HCT116 (cell line): ENCODE measurements at regions not wholly inside any gene's neighbourhood (a gene's known extent, or its start where the extent isn't known, plus 50 kb on each side); places are given as distances from the start of the nearest gene placed in this dataset.

ENCODE experiments used
- ATAC-seq: fragments of 200-7000 bp; cut with Tn5 transposase; 2 replicates; pipeline ENCODE4 v1.9.1; 2020; ENCODE audit warnings: mild to moderate bottlenecking, moderate library complexity
- BruUV-seq: library from RNA; stranded (reverse); fragments of 400-500 nt; replicated peaks from 2 replicates; lab custom pipeline; 2021; lab: Mats Ljungman, UMichigan
- CTCF ChIA-PET: fragments of 300-600 bp; sonication (Branson Sonifier 250); formaldehyde crosslinking; loops from one replicate; lab custom pipeline; 2021; ENCODE audit warnings: antibody characterized with exemption; lab: Charles Lee
- POLR2A ChIA-PET: fragments of 300-600, 350-600 bp; sonication (Branson Sonifier 250); formaldehyde crosslinking; loops from one replicate; lab custom pipeline; 2021; ENCODE audit warnings: antibody characterized with exemption; lab: Charles Lee
- RAD21 ChIA-PET, 2 experiments: fragments of 300-600 bp; sonication (Branson Sonifier 250); formaldehyde crosslinking; loops; one replicate each; lab custom pipeline; 2023; ENCODE audit warnings: low total read pairs in 2 of 2; ENCODE audit not compliant: uncharacterized antibody in 2 of 2, unreplicated experiment in 2 of 2, low non-redundant PET in 1 of 2; lab: Charles Lee
- DNase-seq: peaks from one replicate; pipeline ENCODE4 v3.0.0-alpha.2; 2010; ENCODE audit warnings: low read depth, low spot score
- H2AFZ ChIP-seq: fragments of 200-600 bp; shearing (Covaris generic), sonication (generic); 2 replicates; pipeline ENCODE4 v1.6.1; 2017; ENCODE audit warnings: low read depth, mixed run types, mixed read lengths, antibody characterized with exemption, low read length; ENCODE audit not compliant: poor library complexity, severe bottlenecking
- H3K27ac ChIP-seq: 2 replicates; pipeline ENCODE4 v1.5.1; 2012; ENCODE audit warnings: low read depth, low read length
- H3K27me3 ChIP-seq: fragments of 200-600 bp; sonication (generic); 2 replicates; pipeline ENCODE4 v1.6.1; 2016; ENCODE audit warnings: mixed run types, low read length, mixed read lengths; ENCODE audit not compliant: insufficient read depth
- H3K36me3 ChIP-seq, 2 experiments: fragments of 200-500 bp in 1 of 2; fragments of 200-600 bp in 1 of 2; sonication (Bioruptor generic) in 1 of 2; sonication (generic) in 1 of 2; 2 replicates each; pipeline versions ENCODE4 v1.5.1 to v1.6.1; 2014 to 2016; ENCODE audit warnings: low read length in 2 of 2, inconsistent platforms in 1 of 2, mixed read lengths in 1 of 2, mixed run types in 1 of 2; ENCODE audit not compliant: insufficient read depth in 2 of 2, control insufficient read depth in 1 of 2
- H3K4me1 ChIP-seq, 2 experiments: fragments of 200-600 bp in 1 of 2; sonication (generic) in 1 of 2; 2 replicates each; pipeline versions ENCODE4 v1.5.1 to v1.6.1; 2012 to 2017; ENCODE audit warnings: low read length in 2 of 2, inconsistent platforms in 1 of 2, mild to moderate bottlenecking in 1 of 2, mixed read lengths in 1 of 2, mixed run types in 1 of 2, moderate library complexity in 1 of 2; ENCODE audit not compliant: insufficient read depth in 2 of 2, control insufficient read depth in 1 of 2
- H3K4me2 ChIP-seq: fragments of 200-600 bp; sonication (generic); 2 replicates; pipeline ENCODE4 v1.6.1; 2017; ENCODE audit warnings: mixed run types, low read length, mixed read lengths
- H3K4me3 ChIP-seq, 2 experiments: fragments of 200-600 bp in 1 of 2; sonication (generic) in 1 of 2; replicated peaks in 1 of 2; 2 replicates each; pipeline ENCODE4 v1.5.1; 2011 to 2016; ENCODE audit warnings: low read length in 2 of 2, control low read depth in 1 of 2, low read depth in 1 of 2, mild to moderate bottlenecking in 1 of 2, mixed read lengths in 1 of 2, mixed run types in 1 of 2
- H3K79me2 ChIP-seq: fragments of 200-600 bp; sonication (generic); 2 replicates; pipeline ENCODE4 v1.6.1; 2017; ENCODE audit warnings: mild to moderate bottlenecking, mixed run types, low read length, moderate library complexity, mixed read lengths; ENCODE audit not compliant: insufficient read depth
- H3K9ac ChIP-seq: fragments of 200-600 bp; sonication (generic); 2 replicates; pipeline ENCODE4 v1.6.1; 2016; ENCODE audit warnings: low read length, mixed read lengths
- H3K9me2 ChIP-seq: fragments of 200-600 bp; sonication (generic), shearing (Covaris generic); 2 replicates; pipeline ENCODE4 v1.6.1; 2017; ENCODE audit warnings: mixed run types, mild to moderate bottlenecking, moderate library complexity; ENCODE audit not compliant: insufficient read depth
- H3K9me3 ChIP-seq, 2 experiments: fragments of 200-500 bp in 1 of 2; fragments of 200-600 bp in 1 of 2; sonication (Bioruptor generic) in 1 of 2; sonication (generic) in 1 of 2; 2 replicates each; pipeline ENCODE4 v1.6.1; 2014 to 2017; ENCODE audit warnings: low read length in 2 of 2, mixed read lengths in 2 of 2, inconsistent platforms in 1 of 2, low read depth in 1 of 2, mild to moderate bottlenecking in 1 of 2, mixed run types in 1 of 2, moderate library complexity in 1 of 2; ENCODE audit not compliant: control insufficient read depth in 1 of 2, insufficient read depth in 1 of 2
- H4K20me1 ChIP-seq: fragments of 200-600 bp; sonication (generic), shearing (Covaris generic); 2 replicates; pipeline ENCODE4 v1.6.1; 2017; ENCODE audit warnings: mixed run types, mild to moderate bottlenecking, moderate library complexity; ENCODE audit not compliant: insufficient read depth
- ATF3 ChIP-seq: IDR thresholded peaks from 2 replicates; pipeline ENCODE4 v1.6.1; 2012
- CBX3 ChIP-seq: IDR thresholded peaks from 2 replicates; pipeline ENCODE4 v1.6.1; 2012; ENCODE audit warnings: low read depth
- EGR1 ChIP-seq: IDR thresholded peaks from 2 replicates; pipeline ENCODE4 v1.6.1; 2012; ENCODE audit warnings: low read depth
- ELF1 ChIP-seq: IDR thresholded peaks from 2 replicates; pipeline ENCODE4 v1.6.1; 2012; ENCODE audit warnings: low read depth, borderline replicate concordance
- EZH2 ChIP-seq: fragments of 200-600 bp; sonication (generic); IDR thresholded peaks from 2 replicates; pipeline ENCODE4 v1.6.1; 2017; ENCODE audit warnings: antibody characterized with exemption, mixed run types
- EZH2phosphoT487 ChIP-seq: fragments of 200-600 bp; IDR thresholded peaks from 2 replicates; pipeline ENCODE4 v1.6.1; 2018; ENCODE audit warnings: antibody characterized with exemption, borderline replicate concordance
- JUND ChIP-seq: IDR thresholded peaks from 2 replicates; pipeline ENCODE4 v1.6.1; 2012
- POLR2A ChIP-seq: IDR thresholded peaks from 2 replicates; pipeline ENCODE4 v1.7.0; 2011; ENCODE audit warnings: borderline replicate concordance; ENCODE audit not compliant: insufficient read depth, insufficient read length; ENCODE audit errors: extremely low read depth
- POLR2AphosphoS5 ChIP-seq: IDR thresholded peaks from 2 replicates; pipeline ENCODE4 v1.6.1; 2011; ENCODE audit warnings: mild to moderate bottlenecking, low read depth, low read length, moderate library complexity
- RAD21 ChIP-seq: IDR thresholded peaks from 2 replicates; pipeline ENCODE4 v1.6.1; 2012; ENCODE audit warnings: low read depth, mild to moderate bottlenecking
- SIN3A ChIP-seq: IDR thresholded peaks from 2 replicates; pipeline ENCODE4 v1.6.1; 2012; ENCODE audit warnings: low read depth
- SP1 ChIP-seq: IDR thresholded peaks from 2 replicates; pipeline ENCODE4 v1.6.1; 2012; ENCODE audit warnings: low read depth
- SRF ChIP-seq: IDR thresholded peaks from 2 replicates; pipeline ENCODE4 v1.6.1; 2012; ENCODE audit warnings: low read depth
- TCF7L2 ChIP-seq: IDR thresholded peaks from 2 replicates; pipeline ENCODE4 v1.7.0; 2011; ENCODE audit warnings: borderline replicate concordance, inconsistent platforms; ENCODE audit not compliant: insufficient read depth, insufficient read length; ENCODE audit errors: extremely low read depth
- YY1 ChIP-seq: IDR thresholded peaks from 2 replicates; pipeline ENCODE4 v1.6.1; 2011; ENCODE audit warnings: low read length, low read depth, moderate library complexity, mild to moderate bottlenecking; ENCODE audit not compliant: insufficient replicate concordance; ENCODE audit errors: extremely low read depth
- ZFX ChIP-seq: fragments of 450-650 bp; IDR thresholded peaks from 2 replicates; pipeline ENCODE4 v1.6.1; 2017
- intact Hi-C: fragments of 100-400 bp; cut with micrococcal nuclease; formaldehyde crosslinking; loops from 2 replicates; pipeline ENCODE4 v1.10.0; 2022
- TF ChIP-seq, protein P1 (sequence below), 3 experiments: fragments of 200-600 bp in 1 of 3; sonication (generic) in 1 of 3; IDR thresholded peaks in 2 of 3; conservative IDR thresholded peaks in 1 of 3; 2 replicates each; pipeline ENCODE4 v1.5.1; 2012 to 2017; ENCODE audit warnings: low read depth in 2 of 3, low read length in 2 of 3, antibody characterized with exemption in 1 of 3, borderline replicate concordance in 1 of 3, control low read depth in 1 of 3, mild to moderate bottlenecking in 1 of 3, mixed read lengths in 1 of 3, mixed run types in 1 of 3, moderate library complexity in 1 of 3; ENCODE audit not compliant: insufficient read depth in 1 of 3
- TF ChIP-seq, protein P2 (sequence below): IDR thresholded peaks from 2 replicates; pipeline ENCODE4 v1.6.1; 2012; ENCODE audit warnings: low read depth
- TF ChIP-seq, protein P3 (sequence below): IDR thresholded peaks from 2 replicates; pipeline ENCODE4 v1.6.1; 2011; ENCODE audit warnings: mild to moderate bottlenecking, low read length, moderate library complexity; ENCODE audit not compliant: insufficient replicate concordance; ENCODE audit errors: extremely low read depth

GRCh38 chr10:4029866-4030265 lies 244.9 kb upstream of the KLF6 start:
- no peaks in the 10 kb centered on the region for H3K79me2 ChIP-seq
- RAD21 ChIA-PET: no interaction called here
- H3K36me3 ChIP-seq: no peaks in the 10 kb centered on the region
- DNase-seq (no peak), ATAC-seq (no peak)
- H2AFZ ChIP-seq: no peak overlapping the region
- no peaks in the 10 kb centered on the region for H4K20me1 ChIP-seq
- H3K4me3 ChIP-seq: no peak overlapping the region
- POLR2A ChIA-PET: no interaction called here
- H3K9me3 ChIP-seq: no peaks in the 10 kb centered on the region
- H3K27ac ChIP-seq: no peak overlapping the region
- no TSS peak for BruUV-seq
- CTCF ChIA-PET: no interaction called here
- no peak overlapping the region for H3K9ac ChIP-seq
- TF ChIP-seq RAD21: no peak
- TF ChIP-seq YY1: no peak
- TF ChIP-seq ELF1: no peak
- TF ChIP-seq TCF7L2: no peak
- TF ChIP-seq ATF3: no peak
- TF ChIP-seq CBX3: no peak
- no peak for TF ChIP-seq SIN3A
- TF ChIP-seq JUND: no peak
- no peak for TF ChIP-seq SP1
- no peak for TF ChIP-seq SRF
- TF ChIP-seq EZH2phosphoT487: no peak
- TF ChIP-seq, protein P1, sequence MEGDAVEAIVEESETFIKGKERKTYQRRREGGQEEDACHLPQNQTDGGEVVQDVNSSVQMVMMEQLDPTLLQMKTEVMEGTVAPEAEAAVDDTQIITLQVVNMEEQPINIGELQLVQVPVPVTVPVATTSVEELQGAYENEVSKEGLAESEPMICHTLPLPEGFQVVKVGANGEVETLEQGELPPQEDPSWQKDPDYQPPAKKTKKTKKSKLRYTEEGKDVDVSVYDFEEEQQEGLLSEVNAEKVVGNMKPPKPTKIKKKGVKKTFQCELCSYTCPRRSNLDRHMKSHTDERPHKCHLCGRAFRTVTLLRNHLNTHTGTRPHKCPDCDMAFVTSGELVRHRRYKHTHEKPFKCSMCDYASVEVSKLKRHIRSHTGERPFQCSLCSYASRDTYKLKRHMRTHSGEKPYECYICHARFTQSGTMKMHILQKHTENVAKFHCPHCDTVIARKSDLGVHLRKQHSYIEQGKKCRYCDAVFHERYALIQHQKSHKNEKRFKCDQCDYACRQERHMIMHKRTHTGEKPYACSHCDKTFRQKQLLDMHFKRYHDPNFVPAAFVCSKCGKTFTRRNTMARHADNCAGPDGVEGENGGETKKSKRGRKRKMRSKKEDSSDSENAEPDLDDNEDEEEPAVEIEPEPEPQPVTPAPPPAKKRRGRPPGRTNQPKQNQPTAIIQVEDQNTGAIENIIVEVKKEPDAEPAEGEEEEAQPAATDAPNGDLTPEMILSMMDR (IDR thresholded peaks at IDR 0.05 in 2 of 3, conservative IDR thresholded peaks at IDR 0.05 in 1 of 3; ENCODE audit: borderline replicate concordance in 1 of 3, insufficient read depth in 1 of 3, low read depth in 2 of 3, low read length in 2 of 3): no peak
- no peak for TF ChIP-seq ZFX
- TF ChIP-seq POLR2A: no peak
- no peak for TF ChIP-seq EZH2
- no peak for TF ChIP-seq EGR1
- TF ChIP-seq, protein P2, sequence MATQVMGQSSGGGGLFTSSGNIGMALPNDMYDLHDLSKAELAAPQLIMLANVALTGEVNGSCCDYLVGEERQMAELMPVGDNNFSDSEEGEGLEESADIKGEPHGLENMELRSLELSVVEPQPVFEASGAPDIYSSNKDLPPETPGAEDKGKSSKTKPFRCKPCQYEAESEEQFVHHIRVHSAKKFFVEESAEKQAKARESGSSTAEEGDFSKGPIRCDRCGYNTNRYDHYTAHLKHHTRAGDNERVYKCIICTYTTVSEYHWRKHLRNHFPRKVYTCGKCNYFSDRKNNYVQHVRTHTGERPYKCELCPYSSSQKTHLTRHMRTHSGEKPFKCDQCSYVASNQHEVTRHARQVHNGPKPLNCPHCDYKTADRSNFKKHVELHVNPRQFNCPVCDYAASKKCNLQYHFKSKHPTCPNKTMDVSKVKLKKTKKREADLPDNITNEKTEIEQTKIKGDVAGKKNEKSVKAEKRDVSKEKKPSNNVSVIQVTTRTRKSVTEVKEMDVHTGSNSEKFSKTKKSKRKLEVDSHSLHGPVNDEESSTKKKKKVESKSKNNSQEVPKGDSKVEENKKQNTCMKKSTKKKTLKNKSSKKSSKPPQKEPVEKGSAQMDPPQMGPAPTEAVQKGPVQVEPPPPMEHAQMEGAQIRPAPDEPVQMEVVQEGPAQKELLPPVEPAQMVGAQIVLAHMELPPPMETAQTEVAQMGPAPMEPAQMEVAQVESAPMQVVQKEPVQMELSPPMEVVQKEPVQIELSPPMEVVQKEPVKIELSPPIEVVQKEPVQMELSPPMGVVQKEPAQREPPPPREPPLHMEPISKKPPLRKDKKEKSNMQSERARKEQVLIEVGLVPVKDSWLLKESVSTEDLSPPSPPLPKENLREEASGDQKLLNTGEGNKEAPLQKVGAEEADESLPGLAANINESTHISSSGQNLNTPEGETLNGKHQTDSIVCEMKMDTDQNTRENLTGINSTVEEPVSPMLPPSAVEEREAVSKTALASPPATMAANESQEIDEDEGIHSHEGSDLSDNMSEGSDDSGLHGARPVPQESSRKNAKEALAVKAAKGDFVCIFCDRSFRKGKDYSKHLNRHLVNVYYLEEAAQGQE: no peak
- TF ChIP-seq POLR2AphosphoS5: no peak
- TF ChIP-seq, protein P3, sequence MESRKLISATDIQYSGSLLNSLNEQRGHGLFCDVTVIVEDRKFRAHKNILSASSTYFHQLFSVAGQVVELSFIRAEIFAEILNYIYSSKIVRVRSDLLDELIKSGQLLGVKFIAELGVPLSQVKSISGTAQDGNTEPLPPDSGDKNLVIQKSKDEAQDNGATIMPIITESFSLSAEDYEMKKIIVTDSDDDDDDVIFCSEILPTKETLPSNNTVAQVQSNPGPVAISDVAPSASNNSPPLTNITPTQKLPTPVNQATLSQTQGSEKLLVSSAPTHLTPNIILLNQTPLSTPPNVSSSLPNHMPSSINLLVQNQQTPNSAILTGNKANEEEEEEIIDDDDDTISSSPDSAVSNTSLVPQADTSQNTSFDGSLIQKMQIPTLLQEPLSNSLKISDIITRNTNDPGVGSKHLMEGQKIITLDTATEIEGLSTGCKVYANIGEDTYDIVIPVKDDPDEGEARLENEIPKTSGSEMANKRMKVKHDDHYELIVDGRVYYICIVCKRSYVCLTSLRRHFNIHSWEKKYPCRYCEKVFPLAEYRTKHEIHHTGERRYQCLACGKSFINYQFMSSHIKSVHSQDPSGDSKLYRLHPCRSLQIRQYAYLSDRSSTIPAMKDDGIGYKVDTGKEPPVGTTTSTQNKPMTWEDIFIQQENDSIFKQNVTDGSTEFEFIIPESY: no peak
- H3K9me2 ChIP-seq: no peaks in the 10 kb centered on the region
- no peaks in the 10 kb centered on the region for H3K4me1 ChIP-seq
- no peaks in the 10 kb centered on the region for H3K27me3 ChIP-seq
- intact Hi-C loops: no loop called here
- no peak overlapping the region for H3K4me2 ChIP-seq
